ENCODE measurements at regions not wholly inside any gene's neighbourhood (a gene's known extent, or its start where the extent isn't known, plus 50 kb on each side); places are given as distances from the start of the nearest gene placed in this dataset.
A peak's percentile ranks its signal among the peaks of the same experiment; 100 is the strongest.

GRCh38 chr4:130074096-130074495 lies 978.1 kb downstream of the C4orf33 start:
- in situ Hi-C loops (cut with MboI), result no loop called here
- FAIRE-seq, result no peak

GRCh38 chr4:130077275-130077674 lies 981.3 kb downstream of the C4orf33 start:
- DNase-seq (ENCODE audit: low read depth, low spot score) (no peak), FAIRE-seq (no peak), ATAC-seq (peak; percentile 18)
- ChIA-PET RAD21 (ENCODE audit: unreplicated experiment) (no interaction called here), POLR2A (no interaction called here), CTCF (no interaction called here), SMC1A (ENCODE audit: uncharacterized antibody, unreplicated experiment) (no interaction called here)
- no peaks in the 10 kb centered on the region for H4K20me1 ChIP-seq (ENCODE audit: control insufficient read depth, insufficient read depth)
- no peak overlapping the region for H3K4me3 ChIP-seq
- intact Hi-C loops (cut with micrococcal nuclease; ENCODE audit: unreplicated experiment), result no loop called here
- H3K4me1 ChIP-seq (ENCODE audit: control insufficient read depth, insufficient read depth, low read length), result no peaks in the 10 kb centered on the region
- BruUV-seq (replicated peaks), result no TSS peak
- H3K27ac ChIP-seq (ENCODE audit: control insufficient read depth, insufficient read depth), result no peak overlapping the region
- H3K79me2 ChIP-seq (ENCODE audit: control insufficient read depth, insufficient read depth, low read length), result no peaks in the 10 kb centered on the region
- H3K9ac ChIP-seq (ENCODE audit: control insufficient read depth, insufficient read depth, low read length), result no peak overlapping the region
- no peak overlapping the region for H3K4me2 ChIP-seq (ENCODE audit: control insufficient read depth, insufficient read depth)
- TF ChIP-seq IKZF1 (conservative IDR thresholded peaks at IDR 0.05), result no peak
- no peak for TF ChIP-seq ASH2L (IDR thresholded peaks at IDR 0.05; ENCODE audit: borderline replicate concordance, low read depth)
- TF ChIP-seq POLR2AphosphoS2 (IDR thresholded peaks at IDR 0.05; ENCODE audit: low read depth, low read length), result no peak
- TF ChIP-seq E4F1 (IDR thresholded peaks at IDR 0.05; ENCODE audit: borderline replicate concordance, partially characterized antibody), result no peak
- H3K36me3 ChIP-seq (ENCODE audit: control insufficient read depth in 2 of 2, insufficient read depth in 2 of 2, low read length in 1 of 2), result no peaks in the 10 kb centered on the region
- no peaks in the 10 kb centered on the region for H3K27me3 ChIP-seq (replicated peaks in 1 of 2; ENCODE audit: control insufficient read depth in 2 of 2, insufficient read depth in 2 of 2, low read length in 1 of 2)
- 6% methylated on average over 1 of the region's 1 CpG for WGBS (ENCODE audit: insufficient coverage, insufficient replicate concordance, low lambda C conversion rate, missing lambda C conversion rate)
- no peak overlapping the region for H2AFZ ChIP-seq (ENCODE audit: control insufficient read depth, low read depth, low read length)
- in situ Hi-C loops (cut with MboI), result no loop called here
- no peaks in the 10 kb centered on the region for H3K9me3 ChIP-seq (replicated peaks; ENCODE audit: control insufficient read depth, insufficient read depth, low read length)

More at GRCh38 chr4:130074096-130074495, 978.1 kb downstream of the C4orf33 start:
- H2AFZ ChIP-seq (ENCODE audit: control insufficient read depth, low read depth, low read length), result no peak overlapping the region
- H3K27me3 ChIP-seq (replicated peaks in 1 of 2; ENCODE audit: control insufficient read depth in 2 of 2, insufficient read depth in 2 of 2, low read length in 1 of 2), result no peaks in the 10 kb centered on the region
- H3K79me2 ChIP-seq (ENCODE audit: control insufficient read depth, insufficient read depth, low read length), result no peaks in the 10 kb centered on the region
- DNase-seq (ENCODE audit: low read depth, low spot score), result no peak
- 45% methylated on average over 5 of the region's 5 CpGs for WGBS (ENCODE audit: insufficient coverage, insufficient replicate concordance, low lambda C conversion rate, missing lambda C conversion rate)
- ChIA-PET SMC1A (ENCODE audit: uncharacterized antibody, unreplicated experiment) (interaction anchor here (1.1 kb wide), 1 partner anchor 114 kb away, joined by 3 read pairs; no protein-coding TSS in a partner anchor), POLR2A (interaction anchor here (0.5 kb wide), 1 partner anchor 302 kb away, joined by 3 read pairs; no protein-coding TSS in a partner anchor), RAD21 (ENCODE audit: unreplicated experiment) (interaction anchor here (1.5 kb wide), 1 partner anchor 147 kb away, joined by 3 read pairs; no protein-coding TSS in a partner anchor), CTCF (no interaction called here)
- H3K4me3 ChIP-seq, result no peak overlapping the region
- H3K36me3 ChIP-seq (ENCODE audit: control insufficient read depth in 2 of 2, insufficient read depth in 2 of 2, low read length in 1 of 2), result no peaks in the 10 kb centered on the region
- no peaks in the 10 kb centered on the region for H3K9me3 ChIP-seq (replicated peaks; ENCODE audit: control insufficient read depth, insufficient read depth, low read length)
- TF ChIP-seq TARDBP (IDR thresholded peaks at IDR 0.05; ENCODE audit: borderline replicate concordance), result no peak
- TF ChIP-seq CREB1 (IDR thresholded peaks at IDR 0.05; ENCODE audit: low read depth), result no peak
- no peak for TF ChIP-seq NFYA (IDR thresholded peaks at IDR 0.05; ENCODE audit: borderline replicate concordance, low read depth, low read length)
- TF ChIP-seq MXI1 (IDR thresholded peaks at IDR 0.05; ENCODE audit: low read depth, low read length), result no peak
- no peak for TF ChIP-seq RAD51 (IDR thresholded peaks at IDR 0.05)
- no peak for TF ChIP-seq SUZ12 (IDR thresholded peaks at IDR 0.05; ENCODE audit: unreplicated experiment)
- no peak for TF ChIP-seq SMAD1 (IDR thresholded peaks at IDR 0.05; ENCODE audit: low read depth, partially characterized antibody)
- TF ChIP-seq SUPT20H (IDR thresholded peaks at IDR 0.05; ENCODE audit: borderline replicate concordance, control insufficient read depth, low read depth, low read length), result no peak
- no peak for TF ChIP-seq RELA (IDR thresholded peaks at IDR 0.05; ENCODE audit: borderline replicate concordance, partially characterized antibody)
- TF ChIP-seq RFX5 (IDR thresholded peaks at IDR 0.05; ENCODE audit: low read depth, low read length), result no peak
- TF ChIP-seq FOXK2 (IDR thresholded peaks at IDR 0.05), result no peak
- TF ChIP-seq IKZF2 (IDR thresholded peaks at IDR 0.05), result no peak
- TF ChIP-seq HDGF (IDR thresholded peaks at IDR 0.05), result no peak
- TF ChIP-seq ZNF384 (IDR thresholded peaks at IDR 0.05; ENCODE audit: borderline replicate concordance, low read depth, low read length), result no peak
- no peak for TF ChIP-seq ZNF207 (IDR thresholded peaks at IDR 0.05; ENCODE audit: borderline replicate concordance)
- TF ChIP-seq TAF1 (IDR thresholded peaks at IDR 0.05; ENCODE audit: borderline replicate concordance, low read depth, low read length), result no peak
- no peak for TF ChIP-seq NFIC (IDR thresholded peaks at IDR 0.05; ENCODE audit: low read depth, low read length)
- no peak overlapping the region for H3K27ac ChIP-seq (ENCODE audit: control insufficient read depth, insufficient read depth)
- H4K20me1 ChIP-seq (ENCODE audit: control insufficient read depth, insufficient read depth), result no peaks in the 10 kb centered on the region
- no peaks in the 10 kb centered on the region for H3K4me1 ChIP-seq (ENCODE audit: control insufficient read depth, insufficient read depth, low read length)
- no peak overlapping the region for H3K9ac ChIP-seq (ENCODE audit: control insufficient read depth, insufficient read depth, low read length)
- peak; percentile 68 for ATAC-seq
- intact Hi-C loops (cut with micrococcal nuclease; ENCODE audit: unreplicated experiment), result no loop called here
- BruUV-seq (replicated peaks), result no TSS peak
- no peak overlapping the region for H3K4me2 ChIP-seq (ENCODE audit: control insufficient read depth, insufficient read depth)

Measured in GM12878 (cell line).